Tibial artery (tissue), 4 donors: ENCODE measurements at regions not wholly inside any gene's neighbourhood (a gene's known extent, or its start where the extent isn't known, plus 50 kb on each side); places are given as distances from the start of the nearest gene placed in this dataset.

Experiments used
- DNase-seq, 2 donors: peaks; one replicate each; pipeline ENCODE4 v3.0.0-alpha.2; 2019
- H3K27ac ChIP-seq, 2 donors: fragments of 200-600 bp; sonication (generic) in 1 of 2; 1 replicate in 1 of 2; 2 replicates in 1 of 2; pipeline ENCODE4 v1.5.1; 2018 to 2019; ENCODE audit warnings: mild to moderate bottlenecking in 1 of 2
- H3K27me3 ChIP-seq, 2 donors: fragments of 200-600 bp; sonication (generic) in 1 of 2; one replicate each; pipeline versions ENCODE4 v1.5.1 to v1.6.0; 2016 to 2019
- H3K36me3 ChIP-seq, 3 donors: fragments of 200-600 bp; sonication (generic) in 2 of 3; one replicate each; pipeline ENCODE4 v1.5.1; 2016 to 2019; ENCODE audit warnings: mild to moderate bottlenecking in 2 of 3
- H3K4me1 ChIP-seq, 4 donors: fragments of 200-600 bp; sonication (generic) in 2 of 4; 1 replicate in 3 of 4; 2 replicates in 1 of 4; pipeline ENCODE4 v1.5.1; 2016 to 2019
- H3K4me3 ChIP-seq, 2 donors: fragments of 200-600 bp; sonication (generic) in 1 of 2; 1 replicate in 1 of 2; 2 replicates in 1 of 2; pipeline ENCODE4 v1.5.1; 2018 to 2019; ENCODE audit warnings: mild to moderate bottlenecking in 2 of 2
- H3K9me3 ChIP-seq, 3 donors: fragments of 200-600 bp; sonication (generic) in 1 of 3; one replicate each; pipeline ENCODE4 v1.5.1; 2016 to 2019
- intact Hi-C: fragments of 100-400 bp; cut with DNase I; formaldehyde crosslinking; loops from one replicate; pipeline ENCODE4 v1.15.0; 2023; ENCODE audit warnings: low total_unique reads
- TF ChIP-seq, protein P1 (sequence below), 2 experiments: fragments of 200-600 bp in 1 of 2; fragments of 450-650 bp in 1 of 2; IDR thresholded peaks; one replicate each; pipeline ENCODE4 v1.5.1; 2017 to 2019; ENCODE audit warnings: antibody characterized with exemption in 2 of 2, mild to moderate bottlenecking in 1 of 2, moderate library complexity in 1 of 2

DNA sequence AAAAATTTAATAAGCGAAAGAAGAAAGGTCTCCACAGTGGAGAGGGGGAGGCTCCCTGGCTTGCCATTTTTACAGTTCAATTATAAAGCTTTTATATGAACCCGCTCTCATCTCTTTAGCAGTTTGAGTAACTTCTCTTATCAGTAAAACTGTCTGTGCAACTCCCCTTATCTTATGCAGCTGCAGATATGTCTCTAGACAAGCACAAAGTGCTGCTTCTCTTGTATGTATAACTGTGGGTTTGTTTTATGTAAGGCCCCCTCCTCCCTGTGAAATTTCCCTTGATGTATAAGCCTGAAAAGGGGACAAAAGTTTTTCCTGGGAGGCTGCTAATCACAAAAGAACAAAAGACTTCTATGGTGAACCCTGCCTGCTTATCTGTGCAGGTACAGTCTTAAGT lies 90.2 kb upstream of the USP9Y start:
- Histone ChIP-seq H3K4me1 (no peaks in the 10 kb centered on the region), H3K27ac (no peak overlapping the region), H3K27me3 (no peaks in the 10 kb centered on the region), H3K36me3 (no peaks in the 10 kb centered on the region), H3K9me3 (no peaks in the 10 kb centered on the region), H3K4me3 (no peak overlapping the region)
- TF ChIP-seq, protein P1, sequence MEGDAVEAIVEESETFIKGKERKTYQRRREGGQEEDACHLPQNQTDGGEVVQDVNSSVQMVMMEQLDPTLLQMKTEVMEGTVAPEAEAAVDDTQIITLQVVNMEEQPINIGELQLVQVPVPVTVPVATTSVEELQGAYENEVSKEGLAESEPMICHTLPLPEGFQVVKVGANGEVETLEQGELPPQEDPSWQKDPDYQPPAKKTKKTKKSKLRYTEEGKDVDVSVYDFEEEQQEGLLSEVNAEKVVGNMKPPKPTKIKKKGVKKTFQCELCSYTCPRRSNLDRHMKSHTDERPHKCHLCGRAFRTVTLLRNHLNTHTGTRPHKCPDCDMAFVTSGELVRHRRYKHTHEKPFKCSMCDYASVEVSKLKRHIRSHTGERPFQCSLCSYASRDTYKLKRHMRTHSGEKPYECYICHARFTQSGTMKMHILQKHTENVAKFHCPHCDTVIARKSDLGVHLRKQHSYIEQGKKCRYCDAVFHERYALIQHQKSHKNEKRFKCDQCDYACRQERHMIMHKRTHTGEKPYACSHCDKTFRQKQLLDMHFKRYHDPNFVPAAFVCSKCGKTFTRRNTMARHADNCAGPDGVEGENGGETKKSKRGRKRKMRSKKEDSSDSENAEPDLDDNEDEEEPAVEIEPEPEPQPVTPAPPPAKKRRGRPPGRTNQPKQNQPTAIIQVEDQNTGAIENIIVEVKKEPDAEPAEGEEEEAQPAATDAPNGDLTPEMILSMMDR (IDR thresholded peaks at IDR 0.05): no peak
- no peak for DNase-seq
- intact Hi-C loops: no loop called here

DNA sequence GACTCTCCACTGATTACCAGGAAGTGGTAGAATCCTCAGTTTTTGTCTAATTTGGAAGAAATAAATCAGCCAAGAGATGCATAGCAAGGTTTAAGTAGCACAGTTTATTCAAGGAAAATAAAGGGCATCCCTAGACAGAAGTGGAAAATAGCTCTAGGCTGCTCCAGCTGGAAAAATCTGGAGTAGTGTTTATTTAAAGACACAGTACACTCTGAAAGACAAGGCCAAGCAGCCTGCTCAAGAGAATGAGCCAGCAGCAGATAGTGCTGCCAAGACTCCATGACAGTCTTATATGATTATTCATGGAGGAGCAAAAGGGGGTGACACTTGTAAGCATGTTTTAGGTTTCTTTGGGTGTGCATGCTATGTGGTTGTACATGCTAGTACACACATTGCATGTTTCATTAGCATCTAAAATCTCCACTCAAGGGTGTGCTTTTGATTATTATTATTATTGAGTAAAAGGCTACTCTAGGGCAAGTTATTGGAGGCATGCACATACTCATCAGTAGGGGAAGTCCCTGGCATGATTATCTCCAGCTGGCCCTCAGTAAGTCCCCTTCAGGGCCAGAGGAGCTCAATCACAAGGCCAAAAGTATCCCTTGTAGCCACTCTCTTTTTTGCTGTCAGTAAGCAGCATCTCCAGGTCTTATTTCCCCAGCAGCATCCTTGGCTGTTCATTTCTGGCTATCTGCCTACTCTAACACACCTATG lies 85.1 kb upstream of the USP9Y start:
- TF ChIP-seq, protein P1 (IDR thresholded peaks at IDR 0.05): no peak
- Histone ChIP-seq H3K4me1 (no peaks in the 10 kb centered on the region), H3K27ac (no peak overlapping the region), H3K9me3 (no peaks in the 10 kb centered on the region), H3K36me3 (no peaks in the 10 kb centered on the region), H3K4me3 (no peak overlapping the region), H3K27me3 (no peaks in the 10 kb centered on the region)
- no peak for DNase-seq
- intact Hi-C loops: no loop called here

DNA sequence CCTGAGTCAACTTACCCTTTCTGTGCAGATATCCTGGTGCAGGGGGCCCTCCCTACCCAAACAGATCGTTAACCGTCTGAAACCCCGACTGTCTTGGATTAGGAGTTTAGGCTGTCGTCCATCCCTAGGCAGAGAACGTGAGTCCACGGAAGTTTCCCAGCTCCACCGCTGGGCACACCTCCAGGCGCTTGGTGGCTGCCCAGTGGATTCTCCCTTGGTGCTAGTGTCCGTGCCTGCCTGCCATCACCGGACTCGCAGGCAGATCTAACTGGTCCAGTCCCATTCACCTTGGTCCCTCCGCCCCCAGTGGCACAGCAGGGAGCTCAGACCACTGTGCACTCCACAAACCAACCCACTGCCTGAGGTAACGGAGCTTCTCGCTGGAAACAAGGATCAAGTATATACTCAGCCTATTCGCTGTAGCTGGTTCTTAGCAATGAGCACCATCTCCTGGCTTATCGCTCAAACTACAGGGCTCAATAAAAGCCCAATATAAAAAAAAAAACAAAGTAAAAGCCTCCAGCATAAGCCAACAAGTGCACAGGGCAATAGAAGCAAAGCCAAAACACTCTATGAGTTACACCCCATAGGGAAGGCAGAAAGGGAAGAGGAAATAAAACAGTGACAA lies 79.5 kb upstream of the USP9Y start:
- Histone ChIP-seq H3K4me3 (no peak overlapping the region), H3K4me1 (no peaks in the 10 kb centered on the region), H3K9me3 (no peaks in the 10 kb centered on the region), H3K27me3 (no peaks in the 10 kb centered on the region), H3K36me3 (no peaks in the 10 kb centered on the region), H3K27ac (no peak overlapping the region)
- TF ChIP-seq, protein P1 (IDR thresholded peaks at IDR 0.05): no peak
- intact Hi-C loops: no loop called here
- DNase-seq: no peak

DNA sequence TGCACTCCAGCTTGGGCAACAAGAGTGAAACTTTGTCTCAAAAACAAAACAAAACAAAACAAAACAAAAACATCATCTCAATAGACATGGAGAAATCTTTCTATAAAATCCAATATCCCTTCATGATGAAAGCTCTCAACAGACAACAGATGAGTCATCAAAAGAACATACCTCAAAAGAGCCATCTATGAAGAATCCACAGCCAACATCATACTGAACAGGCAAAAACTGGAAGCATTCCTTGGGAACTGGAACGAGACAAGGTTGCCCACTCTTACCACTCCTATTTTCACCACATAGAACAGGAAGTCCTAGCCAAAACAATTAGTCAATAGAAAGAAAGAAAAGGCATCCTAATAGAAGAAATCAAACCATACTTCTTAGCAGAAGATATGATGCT lies 77.8 kb upstream of the USP9Y start:
- DNase-seq: no peak
- Histone ChIP-seq H3K36me3 (no peaks in the 10 kb centered on the region), H3K27ac (no peak overlapping the region), H3K4me3 (no peak overlapping the region), H3K27me3 (no peaks in the 10 kb centered on the region), H3K4me1 (no peaks in the 10 kb centered on the region), H3K9me3 (no peaks in the 10 kb centered on the region)
- intact Hi-C loops: no loop called here
- TF ChIP-seq, protein P1 (IDR thresholded peaks at IDR 0.05): no peak

DNA sequence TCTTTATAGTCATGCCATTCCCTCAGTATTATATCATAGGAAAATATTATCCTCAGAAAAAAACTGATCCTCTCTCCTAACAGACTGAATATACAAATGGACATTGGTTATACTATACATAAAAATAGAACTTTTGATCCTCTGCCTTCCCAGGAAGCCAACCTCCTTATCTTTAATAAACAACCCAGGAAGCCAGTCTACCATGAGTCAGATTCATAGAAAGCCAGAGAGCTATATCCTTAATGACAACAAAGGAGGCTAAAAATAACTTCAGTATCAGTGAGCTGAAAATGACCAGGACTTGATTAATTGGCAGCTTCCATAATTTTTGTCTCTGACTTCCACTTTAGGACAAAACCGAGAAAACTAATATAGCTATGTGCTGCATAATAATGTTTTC lies 58.0 kb upstream of the USP9Y start:
- no peaks in the 10 kb centered on the region for H3K4me1 ChIP-seq
- no peak overlapping the region for H3K27ac ChIP-seq
- intact Hi-C loops: no loop called here
- H3K4me3 ChIP-seq: no peak overlapping the region
- TF ChIP-seq, protein P1 (IDR thresholded peaks at IDR 0.05): no peak
- no peaks in the 10 kb centered on the region for H3K27me3 ChIP-seq
- no peaks in the 10 kb centered on the region for H3K9me3 ChIP-seq
- no peak for DNase-seq
- no peaks in the 10 kb centered on the region for H3K36me3 ChIP-seq
